ENCODE measurements at regions not wholly inside any gene's neighbourhood (a gene's known extent, or its start where the extent isn't known, plus 50 kb on each side); places are given as distances from the start of the nearest gene placed in this dataset.
A peak's percentile ranks its signal among the peaks of the same experiment; 100 is the strongest.
"Not testable (repeated sequence)": the region's sequence is repeated elsewhere in the genome, so short reads cannot be mapped to it uniquely, and the experiment has no call there.

DNA sequence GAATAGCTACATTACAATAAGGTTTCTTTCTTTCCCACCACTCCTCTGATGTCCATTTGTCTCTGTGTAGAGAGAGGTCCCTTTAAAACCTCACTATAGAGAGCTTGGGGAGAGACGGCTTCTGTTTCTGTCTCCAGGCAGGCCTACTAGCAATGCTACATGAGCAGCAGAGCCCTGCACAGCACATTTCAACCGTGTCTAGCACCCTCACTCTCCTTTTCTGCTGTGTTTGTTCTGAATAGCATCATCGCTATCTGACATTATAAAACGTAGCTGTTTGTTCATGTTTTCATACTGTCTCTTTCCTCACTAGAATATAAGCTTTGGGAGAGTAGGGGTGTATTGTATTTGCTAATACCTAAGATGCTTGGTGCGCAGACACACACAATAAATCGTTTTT lies 487.8 kb upstream of the DPP6 start:
- no peak for TF ChIP-seq CTCF (IDR thresholded peaks at IDR 0.05)
- TF ChIP-seq POLR2A (IDR thresholded peaks at IDR 0.05): no peak
- H3K27me3 ChIP-seq: no peaks in the 10 kb centered on the region
- H3K27ac ChIP-seq: peak overlapping the region; percentile 81 to 86
- DNase-seq: no peak
- intact Hi-C loops (cut with DNase I; ENCODE audit: low total_unique reads): loop anchor here (10.0 kb wide), 1 partner anchor 120 kb away; no protein-coding TSS in a partner anchor
- no peak overlapping the region for H3K4me3 ChIP-seq
- H3K4me1 ChIP-seq: peaks cover 0 to 6% of the 10 kb centered on the region in 2 donors
- H3K36me3 ChIP-seq: no peaks in the 10 kb centered on the region
- H3K9me3 ChIP-seq: no peaks in the 10 kb centered on the region

GRCh38 chr7:153566324-153566723 lies 485.9 kb upstream of the DPP6 start:
- peak in 1 of 2 donors; percentile 49 for DNase-seq
- TF ChIP-seq CTCF (IDR thresholded peaks at IDR 0.05) (no peak), POLR2A (IDR thresholded peaks at IDR 0.05) (no peak)
- Histone ChIP-seq H3K36me3 (no peaks in the 10 kb centered on the region), H3K27ac (peak overlapping the region; percentile 81 to 86), H3K4me1 (peaks cover 0 to 6% of the 10 kb centered on the region in 2 donors), H3K27me3 (no peaks in the 10 kb centered on the region), H3K9me3 (no peaks in the 10 kb centered on the region), H3K4me3 (no peak overlapping the region)
- intact Hi-C loops (cut with DNase I; ENCODE audit: low total_unique reads): loop anchor here (10.0 kb wide), 1 partner anchor 122 kb away; no protein-coding TSS in a partner anchor

- intact Hi-C loops (cut with DNase I; ENCODE audit: low total_unique reads): loop anchor here (10.0 kb wide), 1 partner anchor 123 kb away; no protein-coding TSS in a partner anchor
- TF ChIP-seq CTCF (IDR thresholded peaks at IDR 0.05): no peak
- no peak for TF ChIP-seq POLR2A (IDR thresholded peaks at IDR 0.05)
Measured at GRCh38 chr7:153567426-153567825, 484.8 kb upstream of the DPP6 start.

DNA sequence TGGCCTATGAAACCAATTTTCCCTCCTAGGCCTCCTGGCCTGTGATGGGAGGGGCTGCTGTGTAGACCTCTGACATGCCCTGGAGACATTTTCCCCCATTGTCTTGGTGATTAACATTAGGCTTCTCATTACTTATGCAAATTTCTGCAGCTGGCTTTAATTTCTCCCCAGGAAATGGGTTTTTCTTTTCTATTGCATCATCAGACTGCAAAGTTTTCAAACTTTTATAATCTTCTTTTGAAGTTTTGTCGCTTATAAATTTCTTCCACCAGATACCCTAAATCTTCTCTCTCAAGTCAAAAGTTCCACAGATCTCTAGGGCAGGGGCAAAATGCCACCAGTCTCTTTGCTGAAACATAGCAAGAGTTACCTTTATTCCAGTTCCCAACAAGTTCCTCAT lies 482.7 kb upstream of the DPP6 start:
- intact Hi-C loops (cut with DNase I; ENCODE audit: low total_unique reads): loop anchor here (10.0 kb wide), 1 partner anchor 125 kb away; no protein-coding TSS in a partner anchor
- DNase-seq, H3K4me1 ChIP-seq, H3K27me3 ChIP-seq, H3K4me3 ChIP-seq, H3K9me3 ChIP-seq, H3K36me3 ChIP-seq: not testable (repeated sequence)
- peak overlapping the region; percentile 81 to 86 for H3K27ac ChIP-seq

More at GRCh38 chr7:153567426-153567825, 484.8 kb upstream of the DPP6 start:
- Histone ChIP-seq H3K4me3 (no peak overlapping the region), H3K4me1 (peaks cover 0 to 6% of the 10 kb centered on the region in 2 donors), H3K27ac (peak overlapping the region; percentile 81 to 86), H3K9me3 (no peaks in the 10 kb centered on the region), H3K27me3 (no peaks in the 10 kb centered on the region), H3K36me3 (no peaks in the 10 kb centered on the region)
- peak; percentile 78 to 93 for DNase-seq

- no peak overlapping the region for H3K4me3 ChIP-seq
- TF ChIP-seq CTCF (IDR thresholded peaks at IDR 0.05) (no peak), POLR2A (IDR thresholded peaks at IDR 0.05) (no peak)
- H3K36me3 ChIP-seq: no peaks in the 10 kb centered on the region
- H3K27me3 ChIP-seq: no peaks in the 10 kb centered on the region
- peaks cover 0 to 3% of the 10 kb centered on the region in 2 donors for H3K9me3 ChIP-seq
- H3K4me1 ChIP-seq: no peaks in the 10 kb centered on the region
- intact Hi-C loops (cut with DNase I; ENCODE audit: low total_unique reads): no loop called here
- DNase-seq: no peak
- H3K27ac ChIP-seq: peak overlapping the region in 1 of 2 donors; percentile 44
Measured at GRCh38 chr7:153576096-153576495, 476.1 kb upstream of the DPP6 start.

DNA sequence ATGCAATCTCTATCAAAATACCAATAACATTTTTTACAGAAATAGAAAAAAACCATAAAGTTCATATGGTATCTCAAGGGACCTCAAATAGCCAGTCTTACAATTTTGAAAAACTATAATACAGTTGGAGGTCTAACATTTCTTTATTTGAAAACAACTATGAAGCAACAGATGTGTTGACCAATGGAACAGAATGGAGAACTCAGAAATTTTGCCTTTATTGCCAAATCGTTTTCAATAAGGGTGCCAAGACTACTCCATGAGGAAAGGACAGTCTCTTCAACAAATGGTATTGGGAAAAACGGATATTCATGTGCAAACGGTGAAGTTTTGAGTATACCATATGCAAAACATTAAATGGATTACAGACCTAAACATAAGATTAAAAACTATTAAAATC lies 470.8 kb upstream of the DPP6 start:
- intact Hi-C loops (cut with DNase I; ENCODE audit: low total_unique reads): no loop called here
- H3K4me3 ChIP-seq: no peak overlapping the region
- H3K27me3 ChIP-seq: no peaks in the 10 kb centered on the region
- no peak for DNase-seq
- no peaks in the 10 kb centered on the region for H3K9me3 ChIP-seq
- peak overlapping the region; percentile 46 to 93 for H3K27ac ChIP-seq
- H3K4me1 ChIP-seq: no peaks in the 10 kb centered on the region
- TF ChIP-seq CTCF (IDR thresholded peaks at IDR 0.05) (no peak), POLR2A (IDR thresholded peaks at IDR 0.05) (no peak)
- no peaks in the 10 kb centered on the region for H3K36me3 ChIP-seq
